BE2C (cell line): ENCODE measurements at regions not wholly inside any gene's neighbourhood (a gene's known extent, or its start where the extent isn't known, plus 50 kb on each side); places are given as distances from the start of the nearest gene placed in this dataset.

ENCODE experiments used
- DNase-seq: peaks from one replicate; pipeline ENCODE4 v3.0.0-alpha.2; 2020
- H3K27me3 ChIP-seq: fragments of 250-450 bp; sonication (Bioruptor Pico); 2 replicates; pipeline ENCODE4 v1.5.1; 2020; ENCODE audit warnings: mild to moderate bottlenecking
- H3K36me3 ChIP-seq: fragments of 250-450 bp; sonication (Bioruptor Pico); 2 replicates; pipeline ENCODE4 v1.5.1; 2020; ENCODE audit warnings: mild to moderate bottlenecking
- H3K4me1 ChIP-seq: fragments of 250-450 bp; sonication (Bioruptor Pico); 2 replicates; pipeline ENCODE4 v1.5.1; 2020
- H3K4me3 ChIP-seq: 2 replicates; pipeline ENCODE4 v1.5.1; 2011; ENCODE audit warnings: low read depth, low read length
- H3K9me3 ChIP-seq: fragments of 250-450 bp; sonication (Bioruptor Pico); 2 replicates; pipeline ENCODE4 v1.5.1; 2020
- TF ChIP-seq, protein P1 (sequence below): IDR thresholded peaks from 2 replicates; pipeline ENCODE4 v1.5.1; 2012; ENCODE audit warnings: mild to moderate bottlenecking, low read depth, low read length

DNA sequence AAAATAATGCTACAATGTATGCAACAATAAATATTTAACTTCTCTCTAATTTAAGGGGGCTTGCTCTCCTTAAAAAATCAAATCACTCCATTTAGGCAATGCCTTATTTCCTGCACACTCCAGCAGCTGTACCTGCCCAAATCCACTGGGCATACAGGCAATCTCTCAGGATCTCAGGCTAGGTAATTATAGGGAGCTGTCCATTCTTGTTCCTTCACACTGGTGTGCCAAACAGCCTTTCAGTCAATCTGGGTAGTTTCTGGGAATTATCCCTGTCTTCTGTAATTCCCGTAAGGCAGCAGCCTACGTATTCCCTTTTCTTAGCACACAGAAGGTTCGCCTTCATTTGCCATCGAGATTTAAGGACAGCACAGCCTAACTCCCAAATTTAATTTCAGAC is 922.6 kb upstream of the SLIT2 start:
- Histone ChIP-seq H3K9me3 (no peaks in the 10 kb centered on the region), H3K4me3 (no peak overlapping the region)
- no peak for DNase-seq

DNA sequence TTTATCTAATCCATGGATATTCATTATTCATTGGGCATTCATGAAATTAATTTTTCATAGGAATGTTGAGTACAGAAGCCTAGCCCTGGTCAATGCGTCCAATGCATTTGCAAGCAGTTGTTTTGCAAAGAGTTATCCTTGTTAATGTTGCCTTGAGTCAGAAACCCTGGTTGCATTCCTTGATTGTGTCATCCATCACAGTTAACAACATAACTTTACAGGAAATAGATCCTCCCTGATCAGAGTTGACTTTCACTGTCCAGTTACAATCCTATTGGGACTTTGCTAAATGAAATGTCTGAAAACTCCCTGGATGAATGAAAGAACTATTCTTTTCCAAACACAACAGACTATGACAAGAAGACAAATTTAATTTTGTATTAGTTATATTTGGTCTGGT is 924.3 kb upstream of the SLIT2 start:
- H3K4me3 ChIP-seq: no peak overlapping the region
- DNase-seq: no peak
- H3K4me1 ChIP-seq: no peaks in the 10 kb centered on the region
- TF ChIP-seq, protein P1, sequence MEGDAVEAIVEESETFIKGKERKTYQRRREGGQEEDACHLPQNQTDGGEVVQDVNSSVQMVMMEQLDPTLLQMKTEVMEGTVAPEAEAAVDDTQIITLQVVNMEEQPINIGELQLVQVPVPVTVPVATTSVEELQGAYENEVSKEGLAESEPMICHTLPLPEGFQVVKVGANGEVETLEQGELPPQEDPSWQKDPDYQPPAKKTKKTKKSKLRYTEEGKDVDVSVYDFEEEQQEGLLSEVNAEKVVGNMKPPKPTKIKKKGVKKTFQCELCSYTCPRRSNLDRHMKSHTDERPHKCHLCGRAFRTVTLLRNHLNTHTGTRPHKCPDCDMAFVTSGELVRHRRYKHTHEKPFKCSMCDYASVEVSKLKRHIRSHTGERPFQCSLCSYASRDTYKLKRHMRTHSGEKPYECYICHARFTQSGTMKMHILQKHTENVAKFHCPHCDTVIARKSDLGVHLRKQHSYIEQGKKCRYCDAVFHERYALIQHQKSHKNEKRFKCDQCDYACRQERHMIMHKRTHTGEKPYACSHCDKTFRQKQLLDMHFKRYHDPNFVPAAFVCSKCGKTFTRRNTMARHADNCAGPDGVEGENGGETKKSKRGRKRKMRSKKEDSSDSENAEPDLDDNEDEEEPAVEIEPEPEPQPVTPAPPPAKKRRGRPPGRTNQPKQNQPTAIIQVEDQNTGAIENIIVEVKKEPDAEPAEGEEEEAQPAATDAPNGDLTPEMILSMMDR: no peak
- no peaks in the 10 kb centered on the region for H3K27me3 ChIP-seq
- H3K9me3 ChIP-seq: no peaks in the 10 kb centered on the region
- H3K36me3 ChIP-seq: no peaks in the 10 kb centered on the region

More for the DNA sequence above, 922.6 kb upstream of the SLIT2 start:
- no peaks in the 10 kb centered on the region for H3K4me1 ChIP-seq
- TF ChIP-seq, protein P1: no peak
- H3K36me3 ChIP-seq: no peaks in the 10 kb centered on the region
- H3K27me3 ChIP-seq: no peaks in the 10 kb centered on the region

- Histone ChIP-seq H3K4me1 (no peaks in the 10 kb centered on the region), H3K4me3 (no peak overlapping the region), H3K27me3 (no peaks in the 10 kb centered on the region), H3K36me3 (no peaks in the 10 kb centered on the region), H3K9me3 (no peaks in the 10 kb centered on the region)
- TF ChIP-seq, protein P1: no peak
- DNase-seq: no peak
Observed at GRCh38 chr4:19324184-19324583, 927.5 kb upstream of the SLIT2 start.

GRCh38 chr4:19319607-19320006 is 932.1 kb upstream of the SLIT2 start:
- Histone ChIP-seq H3K9me3 (no peaks in the 10 kb centered on the region), H3K4me3 (no peak overlapping the region), H3K27me3 (no peaks in the 10 kb centered on the region), H3K4me1 (no peaks in the 10 kb centered on the region), H3K36me3 (no peaks in the 10 kb centered on the region)
- TF ChIP-seq, protein P1: no peak
- DNase-seq: no peak

GRCh38 chr4:19317377-19317776 is 934.3 kb upstream of the SLIT2 start:
- no peak for DNase-seq
- Histone ChIP-seq H3K4me1 (no peaks in the 10 kb centered on the region), H3K36me3 (no peaks in the 10 kb centered on the region), H3K9me3 (no peaks in the 10 kb centered on the region), H3K4me3 (no peak overlapping the region), H3K27me3 (no peaks in the 10 kb centered on the region)
- TF ChIP-seq, protein P1: no peak

GRCh38 chr4:19314116-19314515 is 937.6 kb upstream of the SLIT2 start:
- H3K36me3 ChIP-seq: no peaks in the 10 kb centered on the region
- DNase-seq: no peak

More at GRCh38 chr4:19314116-19314515, 937.6 kb upstream of the SLIT2 start:
- TF ChIP-seq, protein P1: no peak
- Histone ChIP-seq H3K4me3 (no peak overlapping the region), H3K9me3 (no peaks in the 10 kb centered on the region), H3K27me3 (no peaks in the 10 kb centered on the region), H3K4me1 (no peaks in the 10 kb centered on the region)
